Inferior parietal cortex (tissue), 1 donor: ENCODE measurements at regions not wholly inside any gene's neighbourhood (a gene's known extent, or its start where the extent isn't known, plus 50 kb on each side); places are given as distances from the start of the nearest gene placed in this dataset.

Experiments
- DNase-seq: peaks from one replicate; pipeline ENCODE4 v3.0.0-alpha.2; 2016; ENCODE audit errors: extremely low spot score

DNA sequence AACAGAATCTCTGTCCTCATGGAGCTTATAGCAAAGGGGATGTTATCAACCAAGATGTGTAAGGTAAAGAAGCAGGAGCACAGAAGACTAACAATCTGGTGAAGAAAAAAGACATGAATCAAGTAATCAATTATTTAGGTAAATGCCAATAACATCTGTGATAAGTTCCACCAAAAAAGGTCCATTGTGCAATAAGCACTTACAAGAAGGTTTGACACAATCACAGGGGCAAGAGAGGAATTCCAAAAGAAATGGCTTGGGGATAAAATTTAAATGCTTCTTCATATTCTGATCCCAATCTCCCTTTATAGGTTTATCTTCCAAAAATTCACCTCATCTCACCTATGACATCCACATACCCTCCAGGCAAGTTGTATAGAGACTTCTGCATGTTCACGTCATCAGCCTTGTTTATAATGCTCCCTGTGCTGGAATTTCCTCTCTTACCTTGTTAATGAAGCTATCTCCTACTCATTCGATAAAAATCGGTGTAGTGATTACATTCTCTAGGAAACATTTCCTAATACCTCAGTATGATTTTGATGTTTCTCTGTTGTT lies 53.6 kb upstream of the DPT start:
- DNase-seq, result no peak

DNA sequence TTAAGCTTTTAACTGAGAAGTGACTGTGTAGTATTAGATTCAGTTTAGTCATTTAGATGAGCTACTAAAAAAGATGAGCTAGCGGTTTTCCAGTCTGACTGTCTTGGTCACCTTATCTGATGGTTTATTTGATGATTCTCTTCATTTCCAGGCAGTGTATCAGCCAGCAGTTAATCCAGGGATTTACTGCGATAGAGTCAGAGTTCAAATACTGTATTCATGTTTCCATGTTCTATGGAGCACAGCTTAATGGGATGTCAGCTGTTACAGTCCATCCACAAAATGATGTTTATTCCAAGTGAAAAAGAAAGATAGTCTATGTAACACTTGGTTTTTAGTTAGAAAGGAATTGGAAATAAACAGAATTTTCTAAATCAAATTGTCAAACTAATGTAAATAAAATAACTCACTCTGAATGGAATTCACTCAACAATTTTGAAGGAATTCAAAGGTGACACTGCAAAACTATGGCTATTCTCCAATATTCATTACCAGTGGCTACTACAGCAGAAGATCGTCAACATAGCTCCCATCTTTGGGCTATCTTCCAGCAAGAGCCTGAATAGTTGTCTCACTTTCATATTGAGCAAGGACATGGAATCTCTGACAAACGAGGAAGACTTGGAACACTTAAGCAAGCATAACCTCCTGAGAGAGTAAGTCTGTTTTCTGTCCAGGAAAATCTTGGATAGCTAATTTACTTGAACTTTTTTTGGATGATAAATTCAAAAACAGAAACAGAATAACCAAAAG lies 54.6 kb upstream of the DPT start:
- DNase-seq, result no peak

DNA sequence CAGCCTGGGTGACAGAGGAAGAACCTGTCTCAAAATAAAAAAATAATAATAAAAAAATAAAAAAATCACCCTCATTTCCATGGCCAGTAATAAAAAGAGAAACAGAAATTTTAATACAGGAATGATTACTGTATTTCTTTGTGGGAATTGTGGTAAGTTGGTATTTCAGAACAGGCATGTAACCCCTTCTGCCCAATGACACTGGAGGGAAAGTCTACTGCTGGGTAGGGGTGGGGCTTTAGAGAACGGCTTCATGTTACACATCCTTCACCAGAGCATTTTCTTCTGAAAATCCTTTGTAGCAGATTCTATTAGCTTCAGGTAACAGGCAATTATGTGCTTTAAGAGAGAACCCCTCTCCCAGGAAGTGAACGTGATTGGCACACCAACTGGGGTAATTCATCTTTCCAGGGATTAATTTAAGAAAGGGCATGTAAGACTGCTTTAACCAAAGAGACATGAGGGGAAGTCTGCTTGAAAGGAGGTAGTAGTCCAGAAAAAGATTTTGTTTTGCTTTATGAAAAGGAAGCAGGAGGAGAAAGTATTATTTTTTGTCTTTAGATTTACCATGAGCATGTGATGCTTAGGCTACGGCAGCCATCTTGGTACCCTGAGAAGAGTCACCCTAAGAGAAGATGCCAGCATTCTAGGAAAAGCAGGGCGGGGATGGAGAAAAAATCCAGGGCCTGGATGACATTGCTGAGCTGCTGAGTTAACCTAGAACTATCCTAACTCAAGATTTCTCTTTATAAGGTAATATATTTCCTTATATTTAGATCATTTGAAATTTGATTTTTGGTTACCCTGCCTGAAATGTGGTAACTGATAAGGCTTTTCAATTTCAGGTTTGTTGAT lies 57.7 kb upstream of the DPT start:
- DNase-seq, result no peak

DNA sequence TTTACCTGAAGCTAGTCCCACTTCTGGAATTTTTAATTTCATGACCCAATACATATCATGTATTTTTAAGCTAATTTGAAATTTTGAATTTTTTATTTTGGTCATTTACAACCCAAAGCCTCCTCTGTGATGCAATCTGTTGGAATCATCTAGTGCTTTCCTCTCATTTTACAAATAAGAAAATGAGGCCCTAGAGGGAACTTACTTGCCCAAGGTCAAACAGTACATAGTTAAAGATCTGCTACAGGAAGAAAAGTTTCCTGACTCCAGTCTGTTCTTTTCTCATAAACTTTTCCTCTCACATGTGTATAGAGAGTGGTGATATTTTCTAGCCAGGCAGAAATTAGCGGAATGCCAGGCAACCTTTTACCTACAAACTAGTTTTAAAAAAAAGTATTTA lies 59.3 kb upstream of the DPT start:
- DNase-seq, result no peak

DNA sequence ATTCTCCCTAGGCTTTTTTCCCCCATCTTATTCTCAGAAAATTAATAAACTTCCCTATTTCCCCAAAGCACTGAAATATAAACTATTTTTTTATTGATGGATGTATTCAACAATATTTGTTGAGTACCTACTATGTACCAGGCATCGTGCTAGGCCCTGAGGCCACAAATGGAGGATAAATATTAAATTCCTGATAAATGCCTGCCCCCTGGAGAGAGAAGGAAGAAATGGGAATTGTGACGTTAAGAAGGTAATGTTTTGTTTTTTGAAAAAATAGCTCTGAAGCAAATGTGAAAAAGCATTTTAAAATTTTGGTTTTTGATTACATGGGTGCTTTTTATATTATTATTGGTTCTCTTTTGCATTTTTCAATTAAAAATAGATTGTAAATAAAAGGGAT lies 60.5 kb upstream of the DPT start:
- no peak for DNase-seq

DNA sequence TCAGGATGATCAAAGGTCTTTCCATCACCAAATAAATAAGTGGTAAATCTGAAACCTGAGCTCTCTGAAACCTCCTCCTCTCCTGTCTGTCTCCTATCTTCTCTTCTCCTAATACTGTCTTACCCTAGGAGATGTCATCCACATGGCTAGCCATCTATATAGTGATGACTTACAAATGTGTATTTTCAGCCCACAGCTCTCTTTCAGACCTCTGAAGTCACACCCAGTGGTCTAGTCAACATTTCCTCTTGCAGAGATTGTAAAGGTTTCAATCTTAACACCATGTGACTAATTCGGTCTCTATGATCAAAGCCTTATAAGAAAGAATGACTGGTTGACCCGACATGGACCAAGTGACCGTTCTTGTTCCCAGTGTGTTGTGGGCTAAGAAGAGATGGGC lies 63.1 kb upstream of the DPT start:
- no peak for DNase-seq

DNA sequence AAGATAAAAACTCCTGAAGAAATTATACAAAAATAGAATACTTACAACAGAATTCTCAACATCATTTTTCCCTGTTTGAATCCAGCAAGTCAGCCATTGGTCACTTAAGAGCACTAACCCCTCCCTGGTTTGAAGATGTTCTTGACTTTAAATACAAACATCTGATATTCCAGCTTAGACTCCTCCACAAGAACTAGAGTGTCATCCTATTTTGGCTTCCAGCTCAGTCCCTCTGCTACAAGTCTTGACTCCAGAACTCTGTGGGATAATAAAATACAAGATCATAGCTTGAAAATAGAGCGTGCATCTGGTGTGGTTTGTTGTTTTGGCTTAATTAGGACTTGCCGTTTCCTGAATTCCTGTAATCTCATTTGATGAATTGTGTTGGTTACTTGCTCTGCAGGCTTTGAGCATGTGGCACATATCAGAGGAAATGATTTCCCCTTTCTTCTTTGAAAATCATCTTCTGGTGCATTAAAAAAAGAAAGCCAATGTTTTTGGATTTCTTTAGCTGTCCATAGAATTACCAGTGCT lies 63.7 kb upstream of the DPT start:
- no peak for DNase-seq

DNA sequence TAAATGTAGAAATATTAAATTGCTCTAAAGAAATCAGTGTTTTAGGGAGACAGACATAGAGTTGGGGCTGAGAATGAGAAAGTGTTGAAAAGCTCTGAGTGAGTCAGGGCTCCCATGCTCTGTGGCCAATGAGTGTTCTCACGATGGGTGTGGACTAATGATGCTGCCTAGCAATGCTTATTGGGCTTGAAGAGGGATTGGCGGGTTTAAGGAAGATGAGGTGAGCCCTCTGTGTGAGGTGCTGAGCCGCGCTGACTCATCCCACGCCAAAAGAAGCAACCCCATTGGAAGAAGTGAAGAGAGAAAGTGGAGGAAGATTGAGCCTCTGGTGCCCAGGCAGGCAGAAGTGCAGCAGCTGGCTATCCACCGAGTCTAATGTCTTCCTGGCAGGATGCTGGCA lies 65.1 kb upstream of the DPT start:
- DNase-seq, result no peak

DNA sequence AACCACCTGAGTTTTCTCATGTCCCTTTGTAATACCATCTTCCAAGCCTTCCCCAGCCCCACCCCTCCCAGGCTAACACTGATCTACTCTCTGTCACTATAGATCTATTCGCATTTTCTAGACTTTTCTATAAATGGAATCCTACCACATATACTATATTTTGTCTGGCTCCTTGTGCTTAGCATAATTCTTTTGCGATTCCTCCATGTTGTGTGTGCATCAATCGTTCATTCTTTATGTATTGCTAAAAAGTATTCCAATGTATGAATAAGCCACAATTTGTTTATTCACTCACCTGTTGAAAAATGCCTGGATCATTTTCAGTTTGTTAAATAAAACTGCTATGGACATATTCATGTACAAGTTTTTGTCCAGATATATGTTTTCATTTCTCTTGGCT lies 66.7 kb upstream of the DPT start:
- DNase-seq, result no peak

DNA sequence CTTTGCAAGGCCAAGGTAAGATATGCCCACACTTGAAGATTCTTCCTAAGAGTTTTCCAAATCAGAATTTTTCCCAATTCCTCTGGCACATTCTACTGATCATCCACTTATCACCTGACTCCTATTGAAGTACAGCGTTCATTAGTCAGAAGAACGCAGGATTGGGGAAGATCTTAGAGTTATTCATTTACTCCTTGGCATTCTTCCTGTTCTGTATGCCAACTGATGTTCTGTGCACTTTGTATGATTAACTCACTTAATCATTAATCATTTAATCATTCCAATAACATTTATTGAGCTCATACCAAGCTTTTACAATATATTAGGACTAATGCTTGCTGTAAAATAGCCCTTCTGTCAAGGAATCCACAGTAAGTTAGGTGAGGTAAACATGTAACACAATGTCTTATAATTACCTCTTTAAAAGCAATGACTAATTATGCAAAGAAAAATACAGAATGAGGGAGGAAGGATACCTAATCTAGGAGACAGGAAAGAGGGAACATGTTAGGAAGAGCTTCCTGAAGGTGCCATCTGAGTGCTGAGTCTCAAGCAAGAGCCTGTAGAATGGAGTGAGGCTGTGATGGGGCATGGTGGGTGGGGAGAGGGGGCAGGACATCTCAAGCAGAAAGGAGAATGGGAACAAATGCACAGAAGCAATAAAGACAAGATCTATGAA lies 71.1 kb upstream of the DPT start:
- no peak for DNase-seq

DNA sequence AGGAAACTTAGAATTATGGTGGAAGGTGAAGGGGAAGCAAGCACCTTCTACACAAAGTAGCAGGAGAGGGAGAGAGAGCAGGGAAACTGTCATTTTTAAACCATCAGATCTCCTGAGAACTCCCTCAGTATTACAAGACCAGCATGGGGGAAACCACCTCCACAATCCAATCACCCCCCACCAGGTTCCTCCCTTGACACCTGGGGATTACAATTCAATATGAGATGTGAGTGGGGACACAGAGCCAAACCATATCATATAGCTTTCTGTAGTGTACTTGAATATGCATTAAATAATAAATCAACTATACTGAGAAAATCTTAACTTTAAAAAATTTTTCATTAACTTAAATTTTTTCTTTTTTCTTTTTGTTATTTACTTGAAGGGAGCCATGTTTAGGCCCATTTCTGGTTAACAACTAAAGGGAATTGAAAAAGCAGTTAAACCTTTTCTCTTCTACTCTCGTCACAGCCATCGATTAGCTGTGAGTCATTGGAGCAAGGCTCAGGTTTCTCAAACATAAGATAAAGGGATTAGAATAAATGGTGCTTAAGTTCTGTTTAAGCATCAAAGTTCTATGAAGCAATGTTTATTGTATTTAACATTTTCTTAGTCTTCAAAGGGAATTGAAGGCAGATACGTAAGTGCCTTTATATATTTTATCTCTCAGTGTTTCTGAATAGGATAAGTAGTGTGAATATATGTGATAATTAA lies 72.2 kb upstream of the DPT start:
- no peak for DNase-seq

DNA sequence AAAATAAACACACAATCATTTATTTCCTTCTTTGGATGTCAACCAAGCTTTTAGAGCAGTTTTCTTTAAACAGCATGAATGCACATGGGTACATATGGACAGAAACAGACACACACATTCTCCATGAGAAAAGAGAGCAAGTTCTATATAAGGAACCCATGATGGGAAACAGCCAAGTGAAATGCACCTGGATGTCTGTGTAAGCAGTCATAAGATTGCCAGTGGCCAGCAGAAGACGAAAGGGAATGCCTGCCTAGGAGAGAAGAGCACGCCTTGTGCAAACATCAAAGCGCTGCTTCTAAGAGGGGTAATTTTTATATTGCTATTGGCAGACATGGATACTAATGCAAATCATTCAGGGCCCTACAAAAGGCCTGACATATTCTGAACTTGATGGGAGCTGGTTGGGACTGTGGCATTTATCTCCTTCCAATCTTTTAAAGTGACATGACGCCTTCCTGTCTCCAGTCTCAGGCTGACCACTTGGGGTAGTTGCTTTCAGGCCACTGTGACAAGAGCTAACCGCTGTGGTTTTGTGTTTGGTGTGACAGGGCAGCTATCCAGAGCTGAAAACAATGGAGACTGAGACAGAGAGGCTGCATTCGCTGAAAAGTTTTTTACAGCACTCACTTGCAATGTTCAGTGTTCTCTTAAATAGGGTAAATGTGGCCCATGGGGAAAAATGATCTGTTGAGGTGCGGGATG lies 75.0 kb upstream of the DPT start:
- peak; percentile 37 for DNase-seq

DNA sequence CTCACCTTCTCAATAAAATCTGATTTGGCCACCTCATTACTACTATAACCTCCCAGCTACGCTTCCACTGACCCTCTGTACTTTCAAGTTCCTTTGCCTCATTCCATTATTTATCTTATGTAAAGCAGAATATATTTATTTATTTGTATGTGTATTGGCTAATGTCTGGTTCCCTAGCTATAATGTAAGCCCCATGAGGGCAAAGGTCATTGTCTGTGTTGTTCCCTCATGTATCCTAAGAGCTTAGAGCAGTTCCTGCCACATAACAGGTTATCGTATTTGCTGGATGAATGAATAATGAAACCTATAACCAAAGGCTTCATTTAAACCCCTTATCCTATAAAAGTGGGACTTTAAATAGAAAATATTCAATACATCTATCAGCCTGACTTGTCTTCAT lies 77.9 kb upstream of the DPT start:
- DNase-seq, result no peak

DNA sequence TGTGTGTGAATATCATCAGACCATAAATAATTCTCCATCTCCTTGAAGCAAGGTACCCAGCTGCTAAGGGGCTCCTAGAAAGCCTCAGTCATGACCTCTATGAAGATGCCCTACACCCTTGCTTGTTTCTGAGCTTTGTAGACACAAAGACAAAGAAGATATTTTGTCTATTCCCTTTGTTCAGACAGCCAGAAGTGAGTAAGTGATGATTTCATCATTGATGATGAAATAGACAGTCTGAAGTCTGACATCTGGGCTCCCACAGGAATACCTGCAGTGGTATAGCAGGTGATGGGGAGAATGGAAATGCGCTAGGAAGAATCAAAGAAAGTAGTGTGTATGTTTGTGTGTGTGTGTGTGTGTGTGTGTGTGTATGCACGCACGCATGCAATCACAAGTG lies 82.2 kb upstream of the DPT start:
- no peak for DNase-seq

DNA sequence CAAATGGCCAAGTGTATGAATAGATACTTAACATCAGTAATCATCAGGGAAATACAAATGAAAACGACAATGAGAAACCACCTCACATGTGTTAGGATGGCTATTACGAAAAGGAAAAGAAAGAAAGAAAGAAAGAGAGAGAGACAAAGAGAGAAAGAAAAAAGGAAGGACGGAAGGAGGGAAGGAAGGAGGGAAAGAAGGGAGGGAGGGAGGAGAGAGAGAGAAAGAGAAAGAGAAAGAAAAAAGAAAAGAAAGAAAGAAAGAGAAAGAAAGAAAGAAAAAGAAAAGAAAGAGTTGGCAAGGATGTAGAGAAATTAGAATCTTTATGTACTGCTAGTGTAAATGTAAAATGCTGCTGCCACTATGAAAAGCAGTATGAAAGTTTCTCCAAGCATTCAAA lies 90.7 kb upstream of the DPT start:
- DNase-seq, result no peak

DNA sequence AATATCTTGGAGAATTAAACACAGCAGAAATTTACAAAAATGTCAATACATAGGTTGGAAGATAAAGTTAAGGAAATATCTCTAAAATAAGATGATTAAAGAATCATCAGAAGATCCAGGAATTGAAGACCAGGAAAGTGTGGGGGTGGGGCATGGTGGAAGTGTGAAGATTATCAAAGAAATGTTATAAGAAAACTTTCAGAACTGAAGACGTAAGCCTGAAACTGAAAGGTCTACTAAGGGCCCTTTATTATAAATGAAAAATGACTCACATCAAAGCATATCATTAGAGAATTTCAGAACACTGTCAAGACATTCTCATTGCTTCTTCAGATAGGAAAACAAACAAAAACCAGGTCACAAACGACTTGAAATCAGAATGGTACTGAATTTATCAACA lies 92.4 kb upstream of the DPT start:
- no peak for DNase-seq

DNA sequence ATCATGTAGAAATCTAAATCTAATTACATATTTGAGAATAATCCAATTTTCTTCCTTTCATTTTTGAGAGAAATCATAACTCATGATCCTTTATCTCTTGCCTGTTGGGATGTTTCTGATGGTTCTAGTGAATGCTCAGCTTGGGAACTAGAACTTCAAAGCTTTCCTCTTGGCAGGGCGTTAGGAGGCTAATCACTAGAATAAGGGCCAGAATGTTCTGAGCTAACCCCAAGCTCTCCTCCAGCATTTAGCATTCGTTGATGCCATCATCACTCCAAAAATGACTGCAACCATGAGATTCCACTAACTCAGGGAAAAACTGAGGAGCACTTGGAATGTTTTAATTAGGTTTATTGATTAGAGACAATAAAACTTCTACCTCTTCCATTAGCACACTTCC lies 93.9 kb upstream of the DPT start:
- no peak for DNase-seq

DNA sequence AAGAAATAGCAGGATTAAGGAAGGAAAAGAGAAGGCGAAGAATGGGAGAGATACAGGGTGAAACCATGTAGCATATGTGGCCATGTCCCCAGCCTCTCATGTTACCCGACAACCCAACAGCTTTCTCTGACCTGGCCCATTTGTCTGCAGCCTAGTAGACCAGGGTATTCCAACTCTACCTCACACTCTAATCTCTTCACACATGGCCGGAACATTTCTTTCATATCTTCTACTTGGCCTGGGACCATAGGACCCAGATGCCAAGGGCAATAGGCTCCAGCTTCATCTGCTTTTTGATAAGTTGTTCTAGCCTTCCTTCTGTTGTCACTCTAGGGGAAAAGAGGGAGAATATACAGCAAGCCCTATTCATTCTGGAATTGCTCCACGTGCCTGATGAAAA lies 95.0 kb upstream of the DPT start:
- DNase-seq, result no peak

DNA sequence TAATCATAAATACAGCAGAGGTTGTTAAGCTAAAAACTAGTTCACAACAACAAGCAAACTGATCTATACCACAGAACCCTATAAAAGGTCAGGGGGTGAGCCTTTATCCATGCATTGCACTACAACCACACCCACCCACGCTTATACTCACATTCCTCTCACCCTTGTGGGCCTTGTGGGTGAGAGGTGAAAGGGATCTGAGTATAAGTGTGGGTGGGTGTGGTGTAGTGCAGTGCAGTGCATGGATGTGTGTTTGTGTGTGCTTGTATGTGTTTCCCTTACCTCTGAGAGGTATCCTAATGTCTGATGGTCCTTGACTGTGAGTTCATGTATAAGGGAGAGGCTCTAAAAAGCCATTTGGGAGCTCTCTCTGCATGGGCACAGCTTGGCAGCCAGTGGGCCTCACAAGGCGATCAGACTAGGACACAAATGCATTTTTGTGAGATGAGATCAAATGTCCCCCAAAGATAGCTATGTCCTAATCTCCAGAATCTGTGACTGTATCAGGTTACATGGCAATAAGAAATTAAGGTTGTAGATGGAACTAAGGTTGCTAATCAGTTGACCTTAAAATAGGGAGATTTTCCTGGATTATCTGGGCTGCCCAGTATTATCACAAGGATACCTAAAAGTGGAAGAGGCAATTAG lies 95.5 kb upstream of the DPT start:
- no peak for DNase-seq

DNA sequence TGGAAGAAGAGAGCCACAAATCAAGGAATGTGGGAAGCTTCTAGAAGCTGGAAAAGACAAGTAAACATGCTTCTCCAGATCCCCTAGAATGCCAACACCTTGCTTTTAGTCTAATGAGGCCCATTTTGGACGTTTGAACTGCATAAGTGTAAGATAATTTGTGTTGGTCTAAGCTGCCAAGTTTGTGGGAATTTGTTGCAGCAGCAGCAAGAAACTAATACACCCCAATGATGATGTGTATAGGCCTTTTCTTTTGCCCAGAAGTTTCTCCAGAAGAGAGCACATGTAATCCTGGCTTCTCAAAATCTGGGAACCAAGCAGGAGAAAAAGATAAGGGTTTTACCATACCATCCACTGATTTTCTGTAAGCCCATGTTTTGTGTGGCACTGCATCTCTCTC lies 96.1 kb upstream of the DPT start:
- DNase-seq, result no peak
